ES-I3 (cell line): ENCODE measurements at regions not wholly inside any gene's neighbourhood (a gene's known extent, or its start where the extent isn't known, plus 50 kb on each side); places are given as distances from the start of the nearest gene placed in this dataset.

Experiments used
- H3K36me3 ChIP-seq: 2 replicates; pipeline ENCODE4 v1.6.1; 2013; ENCODE audit warnings: mild to moderate bottlenecking, low read length, control low read depth, moderate library complexity; ENCODE audit not compliant: insufficient read depth
- H3K4me1 ChIP-seq: 2 replicates; pipeline ENCODE4 v1.6.1; 2013; ENCODE audit warnings: mild to moderate bottlenecking, control low read depth, low read length; ENCODE audit not compliant: insufficient read depth
- H3K9ac ChIP-seq: 2 replicates; pipeline ENCODE4 v1.6.1; 2013; ENCODE audit warnings: low read depth, mild to moderate bottlenecking, low read length, moderate library complexity
- H3K9me3 ChIP-seq: 2 replicates; pipeline ENCODE4 v1.6.1; 2013; ENCODE audit warnings: mild to moderate bottlenecking, low read length, moderate library complexity; ENCODE audit not compliant: control insufficient read depth, insufficient read depth

DNA sequence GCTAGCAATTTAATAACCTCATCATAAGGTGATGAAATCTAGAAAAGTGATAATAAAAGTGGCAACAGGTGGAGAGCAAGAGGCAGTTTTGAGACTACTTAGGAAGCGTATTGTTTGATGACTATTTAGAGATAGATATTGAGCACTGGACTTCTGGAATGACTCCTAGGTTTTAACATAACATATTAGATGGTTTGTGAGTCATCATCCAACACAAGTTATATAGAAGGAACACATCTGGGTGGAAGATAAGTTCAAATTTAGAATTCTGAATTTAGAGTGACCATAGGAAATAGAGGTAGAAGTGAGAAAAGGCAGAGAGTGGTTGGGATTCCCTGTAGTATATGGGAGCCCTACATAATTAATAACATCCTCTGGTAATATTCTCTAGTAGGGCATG lies 282.8 kb upstream of the ALCAM start:
- no peaks in the 10 kb centered on the region for H3K4me1 ChIP-seq
- no peak overlapping the region for H3K9ac ChIP-seq
- no peaks in the 10 kb centered on the region for H3K9me3 ChIP-seq
- H3K36me3 ChIP-seq, result no peaks in the 10 kb centered on the region

DNA sequence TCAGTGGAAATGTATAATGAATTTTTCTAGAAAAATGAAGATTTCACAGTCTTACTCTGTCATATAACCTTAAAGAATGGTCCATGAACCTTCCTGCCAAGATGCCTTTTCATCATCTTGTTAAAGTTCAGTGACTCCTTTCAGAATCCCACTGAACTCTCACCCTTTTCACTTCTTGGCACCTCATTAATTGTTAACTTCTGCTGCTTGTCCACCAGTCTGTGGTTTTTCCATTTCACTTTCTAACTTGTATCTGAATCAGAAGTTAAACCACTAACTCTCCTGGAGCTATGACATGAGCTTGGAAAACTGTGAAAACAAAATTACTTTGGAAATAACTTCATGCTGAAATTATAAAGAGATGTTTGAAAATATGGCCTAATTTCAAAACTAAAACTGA lies 281.2 kb upstream of the ALCAM start:
- H3K9me3 ChIP-seq, result no peaks in the 10 kb centered on the region
- H3K4me1 ChIP-seq, result no peaks in the 10 kb centered on the region
- H3K36me3 ChIP-seq, result no peaks in the 10 kb centered on the region
- H3K9ac ChIP-seq, result no peak overlapping the region

DNA sequence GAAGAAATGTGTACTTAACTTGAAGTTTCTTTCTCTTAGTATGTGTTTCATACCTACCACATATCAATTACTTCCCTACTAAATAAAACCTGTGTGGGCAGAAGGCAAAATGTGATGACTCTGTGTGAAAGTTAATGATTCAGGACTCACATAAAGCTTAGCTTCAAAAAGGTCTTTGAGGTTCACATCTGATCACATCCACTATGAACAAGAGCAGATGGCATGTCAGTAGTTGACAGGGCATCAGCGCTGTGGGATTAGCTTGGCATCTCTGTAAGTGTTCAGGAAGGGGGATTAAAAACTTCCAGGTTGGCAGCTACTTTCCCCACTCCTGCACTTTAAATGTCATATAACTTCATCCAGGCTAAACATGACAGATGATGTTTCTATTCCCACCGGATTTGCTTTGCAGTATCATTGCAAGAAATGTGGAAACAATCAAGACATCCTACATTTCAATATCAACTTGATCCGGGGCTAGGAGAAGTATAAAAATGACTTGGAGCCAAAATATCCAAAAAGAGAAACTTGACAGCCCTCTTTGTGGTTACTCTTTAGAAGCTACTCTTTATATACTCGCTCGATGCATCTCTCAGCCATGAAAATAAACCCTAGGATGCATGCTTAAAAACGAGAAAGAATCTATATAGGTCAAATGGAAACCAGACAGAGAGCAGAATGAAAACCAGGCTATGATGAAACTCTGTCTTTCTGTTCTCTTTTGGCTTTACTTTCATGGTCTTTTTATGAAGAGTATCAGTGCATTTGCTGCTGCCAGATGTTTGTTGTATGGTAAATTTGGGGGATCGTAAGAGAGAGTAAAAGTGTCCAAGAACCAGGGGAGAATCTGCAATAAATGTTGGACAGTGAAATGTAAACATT lies 273.1 kb upstream of the ALCAM start:
- Histone ChIP-seq H3K9me3 (peaks cover 3% of the 10 kb centered on the region; the same call in 1 of the 2 replicates), H3K4me1 (no peaks in the 10 kb centered on the region), H3K9ac (no peak overlapping the region), H3K36me3 (no peaks in the 10 kb centered on the region)

DNA sequence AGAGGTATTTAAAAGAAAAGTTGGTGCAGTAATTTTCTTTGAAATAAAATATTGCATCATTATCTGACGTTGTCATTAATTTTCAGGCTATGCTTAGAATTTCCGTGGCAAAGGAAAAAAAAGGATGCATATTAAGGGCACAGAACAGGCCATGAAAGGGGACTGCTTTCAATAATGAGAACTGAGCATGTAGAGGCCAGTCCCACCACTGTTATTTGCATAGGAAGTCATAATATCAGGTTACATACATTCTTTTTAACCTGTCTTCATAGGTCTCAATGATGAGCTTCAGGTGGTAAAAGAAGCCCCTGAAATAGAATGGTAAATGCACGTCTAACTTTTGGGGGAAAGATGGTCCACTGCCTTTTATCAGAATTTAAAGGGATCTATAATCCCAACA lies 272.1 kb upstream of the ALCAM start:
- Histone ChIP-seq H3K9me3 (peaks cover 3% of the 10 kb centered on the region; the same call in 1 of the 2 replicates), H3K9ac (no peak overlapping the region), H3K36me3 (no peaks in the 10 kb centered on the region), H3K4me1 (no peaks in the 10 kb centered on the region)

DNA sequence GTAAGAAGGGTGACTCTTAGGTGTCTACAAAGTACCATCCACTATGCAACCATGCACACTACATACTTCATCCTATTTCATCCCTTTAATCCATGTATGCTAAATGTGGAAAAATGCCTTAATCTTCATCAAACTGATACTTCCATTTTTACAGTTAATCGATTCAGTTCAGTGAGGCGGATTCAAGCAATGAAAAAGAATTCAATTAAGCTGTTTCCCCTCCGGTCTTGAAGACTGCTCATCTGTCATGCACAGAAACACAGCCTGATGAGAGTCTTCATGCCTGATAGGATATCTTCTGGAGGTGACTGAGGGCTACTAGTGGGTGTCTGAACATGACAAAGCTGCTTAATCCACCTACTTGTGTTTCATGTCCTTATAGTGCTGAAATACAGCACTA lies 270.6 kb upstream of the ALCAM start:
- H3K9ac ChIP-seq, result no peak overlapping the region
- H3K36me3 ChIP-seq, result no peaks in the 10 kb centered on the region
- H3K4me1 ChIP-seq, result no peaks in the 10 kb centered on the region
- H3K9me3 ChIP-seq, result peaks cover 3% of the 10 kb centered on the region; the same call in 1 of the 2 replicates

DNA sequence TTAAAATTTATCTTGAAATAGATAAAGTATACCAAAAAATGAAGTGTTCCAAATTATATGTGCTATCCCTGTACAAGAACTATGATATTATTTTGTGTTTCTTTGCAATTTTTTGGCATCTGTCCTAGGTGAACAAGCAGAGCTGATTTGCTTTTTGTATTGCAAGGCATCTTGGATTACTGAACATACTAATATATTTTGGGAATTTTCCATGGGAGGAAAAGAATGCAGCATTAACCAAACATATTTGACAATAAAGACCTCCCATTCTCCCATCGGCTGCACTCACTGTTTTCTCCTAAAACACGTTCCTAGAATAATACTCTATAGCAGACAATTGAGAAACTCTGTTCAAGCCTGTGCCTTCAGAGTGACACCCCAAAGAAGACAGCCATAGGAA lies 265.1 kb upstream of the ALCAM start:
- Histone ChIP-seq H3K9ac (no peak overlapping the region), H3K9me3 (no peaks in the 10 kb centered on the region)

DNA sequence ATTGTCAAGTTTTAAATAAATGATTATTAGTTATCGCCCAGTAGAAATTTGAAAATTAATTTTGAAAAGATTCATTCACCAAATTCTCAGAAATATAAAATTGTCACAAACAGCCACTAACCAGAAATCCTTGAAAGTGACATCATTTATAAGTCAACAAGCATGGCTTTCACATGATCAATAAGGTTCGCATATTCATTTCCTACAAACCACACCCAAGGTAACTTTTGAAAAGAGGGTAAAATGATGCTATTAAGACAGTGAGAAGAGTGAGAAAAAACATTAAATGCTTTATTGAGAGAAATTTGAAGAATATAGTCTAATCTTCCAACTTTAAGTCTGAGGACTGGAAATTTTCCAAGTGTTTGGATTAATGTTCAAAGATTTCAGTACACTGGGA lies 263.6 kb upstream of the ALCAM start:
- no peaks in the 10 kb centered on the region for H3K4me1 ChIP-seq
- H3K36me3 ChIP-seq, result no peaks in the 10 kb centered on the region

More for the DNA sequence above, 265.1 kb upstream of the ALCAM start:
- Histone ChIP-seq H3K4me1 (no peaks in the 10 kb centered on the region), H3K36me3 (no peaks in the 10 kb centered on the region)

DNA sequence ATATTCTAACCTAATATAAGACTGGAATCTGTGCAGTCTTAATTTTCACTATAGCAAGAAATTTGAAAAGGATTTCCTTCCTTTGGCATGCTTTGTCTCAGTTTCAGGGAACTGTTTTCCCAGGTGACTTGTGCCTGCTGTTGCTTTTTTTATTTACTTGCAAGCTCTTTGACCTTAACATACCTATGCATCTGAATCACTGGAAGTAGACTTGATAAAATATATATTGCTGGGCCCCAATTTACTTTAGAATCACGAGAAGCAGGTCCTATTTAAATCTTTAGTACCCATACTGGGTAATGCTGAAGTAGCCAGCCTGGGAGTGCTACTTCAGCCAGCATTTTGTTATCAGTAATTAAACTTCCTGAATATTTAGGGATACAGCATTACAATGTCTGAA lies 257.9 kb upstream of the ALCAM start:
- H3K4me1 ChIP-seq, result no peaks in the 10 kb centered on the region; the same call in 1 of the 2 replicates
- no peak overlapping the region for H3K9ac ChIP-seq
- no peaks in the 10 kb centered on the region for H3K9me3 ChIP-seq
- H3K36me3 ChIP-seq, result no peaks in the 10 kb centered on the region

More for the DNA sequence above, 263.6 kb upstream of the ALCAM start:
- H3K9ac ChIP-seq, result no peak overlapping the region
- H3K9me3 ChIP-seq, result no peaks in the 10 kb centered on the region

DNA sequence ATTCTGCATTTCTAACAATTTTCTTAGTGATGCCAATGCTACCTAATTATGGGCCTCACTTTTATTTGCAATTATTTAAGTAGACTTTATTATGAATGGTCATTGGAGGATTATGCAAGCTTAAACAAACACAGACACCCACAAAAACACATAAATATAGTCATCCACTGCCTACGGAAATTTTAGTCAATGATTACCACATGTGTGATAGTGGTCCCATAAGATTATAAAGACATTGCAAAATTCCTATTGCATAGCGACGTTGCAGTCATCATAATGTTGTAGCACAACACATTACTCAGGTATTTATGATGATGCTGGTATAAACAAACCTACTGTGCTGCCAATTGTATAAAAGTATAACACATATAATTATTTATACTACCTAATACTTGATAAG lies 247.8 kb upstream of the ALCAM start:
- H3K4me1 ChIP-seq, result no peaks in the 10 kb centered on the region
- no peak overlapping the region for H3K9ac ChIP-seq
- no peaks in the 10 kb centered on the region for H3K36me3 ChIP-seq
- H3K9me3 ChIP-seq, result no peaks in the 10 kb centered on the region

DNA sequence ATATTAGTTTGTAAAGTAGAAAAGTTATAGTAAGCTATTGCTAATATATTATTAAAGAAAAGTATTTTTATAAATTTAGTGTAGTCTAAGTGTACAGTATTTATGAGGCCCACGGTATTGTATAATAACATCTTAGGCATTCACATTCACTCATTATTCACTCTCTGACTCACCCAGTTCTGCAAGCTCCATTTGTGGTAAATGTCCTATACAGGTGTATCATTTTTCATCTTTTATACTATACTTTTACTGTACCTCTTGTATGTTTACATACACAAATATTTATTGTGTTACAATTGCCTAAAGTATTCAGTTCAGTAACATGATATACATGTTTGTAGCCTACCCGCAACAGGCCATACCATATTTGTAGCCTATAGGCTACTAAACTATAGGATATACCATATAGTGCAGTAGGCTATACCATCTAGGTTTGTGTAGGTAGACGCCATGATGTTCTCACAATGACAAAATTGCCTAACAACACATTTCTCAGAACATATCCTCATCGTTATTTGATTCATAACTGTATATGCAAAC lies 246.8 kb upstream of the ALCAM start:
- Histone ChIP-seq H3K9ac (no peak overlapping the region), H3K9me3 (no peaks in the 10 kb centered on the region), H3K36me3 (no peaks in the 10 kb centered on the region), H3K4me1 (no peaks in the 10 kb centered on the region)

DNA sequence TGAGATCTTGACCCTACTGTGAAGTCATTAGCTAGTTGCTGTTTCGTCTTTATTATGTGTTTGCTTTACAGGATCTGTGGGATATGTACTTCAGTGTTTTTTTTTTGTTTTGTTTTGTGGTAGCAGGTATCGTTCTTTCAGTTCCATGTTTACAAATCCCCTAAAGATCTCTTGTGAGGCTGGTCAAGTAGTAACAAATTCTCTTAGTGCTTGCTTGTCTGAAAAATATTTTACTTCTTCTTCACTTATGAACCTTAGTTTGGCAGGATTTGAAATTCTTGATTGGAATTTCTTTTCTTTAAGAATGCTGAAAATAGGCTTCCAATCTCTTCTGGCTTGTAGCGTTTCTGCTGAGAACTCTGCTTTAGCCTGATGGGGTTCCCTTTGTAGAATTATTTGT lies 235.8 kb upstream of the ALCAM start:
- Histone ChIP-seq H3K4me1 (peaks cover 9% of the 10 kb centered on the region; the same call in 1 of the 2 replicates), H3K9me3 (peaks cover 15% of the 10 kb centered on the region; the same call in 1 of the 2 replicates), H3K9ac (no peak overlapping the region), H3K36me3 (no peaks in the 10 kb centered on the region)

DNA sequence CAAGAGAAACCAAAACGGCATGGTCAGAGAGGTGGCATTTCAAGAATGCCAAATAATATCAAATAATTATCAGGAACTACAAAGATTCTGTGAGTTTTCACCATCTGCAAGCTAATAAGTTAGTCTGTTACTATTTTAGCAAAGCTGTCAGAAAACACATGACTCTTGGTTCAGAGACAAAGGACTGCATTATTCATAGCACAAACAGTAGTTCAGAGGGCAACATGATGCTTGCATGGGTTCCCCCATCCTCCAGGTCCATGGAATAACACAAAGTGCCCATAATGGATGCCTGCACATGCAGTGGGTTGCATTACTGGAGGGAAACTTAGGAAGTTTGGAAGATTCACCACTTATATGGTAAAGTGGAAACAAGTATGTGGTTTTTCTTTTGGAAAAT lies 228.8 kb upstream of the ALCAM start:
- Histone ChIP-seq H3K9ac (no peak overlapping the region), H3K9me3 (0 out of 2 replicates have a peak, but pooled peaks cover 2% of the 10 kb centered on the region), H3K36me3 (no peaks in the 10 kb centered on the region), H3K4me1 (peaks cover 9% of the 10 kb centered on the region; the same call in 1 of the 2 replicates)

DNA sequence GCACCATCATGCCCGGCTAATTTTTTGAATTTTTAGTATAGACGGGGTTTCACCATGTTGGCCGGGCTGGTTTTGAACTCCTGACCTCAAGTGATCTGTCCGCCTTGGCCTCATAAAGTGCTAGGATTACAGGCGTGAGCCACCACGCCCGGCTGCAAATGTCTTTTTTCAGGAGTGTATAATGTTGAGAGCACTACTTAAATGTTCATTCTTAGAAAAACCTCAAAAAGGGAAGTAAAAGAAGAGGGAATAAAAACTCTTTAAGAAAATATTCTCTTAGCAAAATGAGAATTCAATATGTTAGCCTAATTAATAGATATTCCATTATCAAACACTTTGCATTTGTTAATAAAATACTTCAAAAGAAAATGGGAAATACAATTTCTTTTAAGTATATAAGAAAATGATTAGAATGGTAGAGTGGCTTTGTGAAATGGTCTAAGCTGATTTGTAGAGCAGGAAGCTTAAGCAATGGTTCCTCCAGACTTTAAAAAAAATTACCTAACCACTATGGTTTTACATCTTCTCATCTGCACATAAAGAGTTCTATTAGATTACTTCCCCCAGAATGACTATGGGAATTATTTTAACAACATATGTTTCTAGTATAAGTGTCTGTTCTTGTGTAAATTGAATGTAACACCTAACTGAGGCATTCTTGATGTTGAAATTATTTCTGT lies 226.7 kb upstream of the ALCAM start:
- H3K9ac ChIP-seq, result no peak overlapping the region
- no peaks in the 10 kb centered on the region for H3K36me3 ChIP-seq
- peaks cover 4% of the 10 kb centered on the region; the same call in 1 of the 2 replicates for H3K4me1 ChIP-seq
- H3K9me3 ChIP-seq, result no peaks in the 10 kb centered on the region

DNA sequence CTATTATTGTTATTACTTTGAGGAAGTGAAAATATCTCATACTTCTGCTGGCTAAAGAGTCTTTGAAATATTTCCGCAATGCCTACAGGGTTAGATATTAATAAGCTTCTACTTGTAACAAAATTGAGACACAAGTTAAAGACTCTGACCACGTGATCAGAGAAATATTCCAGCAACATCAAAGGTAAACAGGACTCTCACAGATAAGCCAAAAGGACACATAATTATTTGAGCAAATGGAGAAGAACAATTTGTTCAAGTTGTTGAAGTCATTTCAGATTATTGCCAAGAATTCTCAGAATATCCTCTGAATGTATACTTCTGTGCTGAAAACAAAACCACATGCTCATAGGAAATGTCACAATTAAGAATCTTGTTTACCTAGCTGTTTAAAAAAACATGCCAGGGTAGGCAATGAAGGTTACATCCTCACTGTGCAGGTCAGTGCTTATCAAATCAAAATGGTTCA lies 225.8 kb upstream of the ALCAM start:
- Histone ChIP-seq H3K36me3 (no peaks in the 10 kb centered on the region), H3K4me1 (no peaks in the 10 kb centered on the region), H3K9ac (no peak overlapping the region), H3K9me3 (no peaks in the 10 kb centered on the region)
